Colonic mucosa (tissue), 4 donors: ENCODE measurements at regions not wholly inside any gene's neighbourhood (a gene's known extent, or its start where the extent isn't known, plus 50 kb on each side); places are given as distances from the start of the nearest gene placed in this dataset.
A peak's percentile ranks its signal among the peaks of the same experiment; 100 is the strongest.

Experiments used
- DNase-seq: peaks from one replicate; pipeline ENCODE4 v3.0.0-alpha.2; 2020
- H3K27ac ChIP-seq: fragments of 200-600 bp; one replicate; pipeline ENCODE4 v1.8.0; 2021
- H3K27me3 ChIP-seq: fragments of 200-600 bp; one replicate; pipeline ENCODE4 v1.8.0; 2021
- H3K36me3 ChIP-seq: fragments of 200-600 bp; one replicate; pipeline ENCODE4 v1.8.0; 2021
- H3K4me1 ChIP-seq: fragments of 200-600 bp; one replicate; pipeline ENCODE4 v1.8.0; 2021; ENCODE audit warnings: mild to moderate bottlenecking
- H3K4me3 ChIP-seq: fragments of 200-600 bp; one replicate; pipeline ENCODE4 v1.8.0; 2021
- H3K9ac ChIP-seq, 2 donors: one replicate each; pipeline ENCODE4 v1.7.0; 2013; ENCODE audit warnings: control low read depth in 2 of 2, low read depth in 2 of 2, low read length in 2 of 2
- H3K9me3 ChIP-seq: fragments of 200-600 bp; one replicate; pipeline ENCODE4 v1.8.0; 2021
- intact Hi-C: fragments of 100-400 bp; cut with DNase I; formaldehyde crosslinking; loops from one replicate; pipeline ENCODE4 v1.14.1; 2022
- TF ChIP-seq, protein P1 (sequence below): fragments of 200-600 bp; IDR thresholded peaks from one replicate; pipeline ENCODE4 v1.8.0; 2022; ENCODE audit warnings: antibody characterized with exemption, mild to moderate bottlenecking
- donor health status: healthy.
- donor health status: DM: no; HTN: no; CAD: no.
- donor health status: DM: no; HTN: no; CAD: no.

DNA sequence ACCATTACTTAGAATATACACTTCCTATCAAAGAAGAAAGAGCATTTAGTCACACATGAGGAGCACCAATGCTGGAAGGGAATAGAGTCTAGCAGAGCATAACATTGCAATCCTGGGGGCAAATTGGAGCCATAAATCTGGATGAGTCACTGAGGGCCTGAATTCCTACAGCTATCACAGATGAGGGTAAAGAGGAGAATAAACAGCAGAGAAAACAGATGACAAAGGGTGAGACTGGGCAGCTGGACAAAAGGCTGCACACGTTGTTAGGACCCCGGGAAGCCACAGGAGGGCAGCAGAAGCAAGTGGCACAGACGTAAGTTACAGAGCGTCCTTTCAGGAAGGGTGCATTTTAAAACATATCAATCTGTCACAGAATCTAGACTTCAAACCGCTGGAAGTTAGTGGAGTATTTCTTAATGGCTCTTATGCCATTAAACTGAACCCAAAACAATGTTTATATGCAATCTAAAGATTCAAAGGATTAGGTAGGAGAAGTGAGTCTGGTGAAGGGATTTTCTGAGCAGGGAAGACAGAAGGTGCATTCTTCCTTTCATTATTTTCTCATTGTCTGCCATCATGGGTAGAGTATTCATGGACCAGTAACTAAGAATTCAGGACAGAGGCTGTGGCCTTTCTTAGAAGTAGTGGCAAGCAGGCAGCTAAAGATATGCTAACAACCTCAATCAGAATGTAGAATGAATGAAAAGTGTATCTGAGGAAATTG, 159.8 kb upstream of the DAAM1 start:
- Histone ChIP-seq H3K4me3 (no peak overlapping the region), H3K27ac (no peak overlapping the region), H3K9me3 (no peaks in the 10 kb centered on the region), H3K27me3 (no peaks in the 10 kb centered on the region), H3K9ac (no peak overlapping the region), H3K4me1 (no peaks in the 10 kb centered on the region), H3K36me3 (no peaks in the 10 kb centered on the region)
- intact Hi-C loops, result loop anchor here (5.0 to 10.0 kb wide), 3 partner anchors 94 to 524 kb away; no protein-coding TSS in a partner anchor
- peak; percentile 66 for DNase-seq
- TF ChIP-seq, protein P1, sequence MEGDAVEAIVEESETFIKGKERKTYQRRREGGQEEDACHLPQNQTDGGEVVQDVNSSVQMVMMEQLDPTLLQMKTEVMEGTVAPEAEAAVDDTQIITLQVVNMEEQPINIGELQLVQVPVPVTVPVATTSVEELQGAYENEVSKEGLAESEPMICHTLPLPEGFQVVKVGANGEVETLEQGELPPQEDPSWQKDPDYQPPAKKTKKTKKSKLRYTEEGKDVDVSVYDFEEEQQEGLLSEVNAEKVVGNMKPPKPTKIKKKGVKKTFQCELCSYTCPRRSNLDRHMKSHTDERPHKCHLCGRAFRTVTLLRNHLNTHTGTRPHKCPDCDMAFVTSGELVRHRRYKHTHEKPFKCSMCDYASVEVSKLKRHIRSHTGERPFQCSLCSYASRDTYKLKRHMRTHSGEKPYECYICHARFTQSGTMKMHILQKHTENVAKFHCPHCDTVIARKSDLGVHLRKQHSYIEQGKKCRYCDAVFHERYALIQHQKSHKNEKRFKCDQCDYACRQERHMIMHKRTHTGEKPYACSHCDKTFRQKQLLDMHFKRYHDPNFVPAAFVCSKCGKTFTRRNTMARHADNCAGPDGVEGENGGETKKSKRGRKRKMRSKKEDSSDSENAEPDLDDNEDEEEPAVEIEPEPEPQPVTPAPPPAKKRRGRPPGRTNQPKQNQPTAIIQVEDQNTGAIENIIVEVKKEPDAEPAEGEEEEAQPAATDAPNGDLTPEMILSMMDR, result peak; percentile 70

DNA sequence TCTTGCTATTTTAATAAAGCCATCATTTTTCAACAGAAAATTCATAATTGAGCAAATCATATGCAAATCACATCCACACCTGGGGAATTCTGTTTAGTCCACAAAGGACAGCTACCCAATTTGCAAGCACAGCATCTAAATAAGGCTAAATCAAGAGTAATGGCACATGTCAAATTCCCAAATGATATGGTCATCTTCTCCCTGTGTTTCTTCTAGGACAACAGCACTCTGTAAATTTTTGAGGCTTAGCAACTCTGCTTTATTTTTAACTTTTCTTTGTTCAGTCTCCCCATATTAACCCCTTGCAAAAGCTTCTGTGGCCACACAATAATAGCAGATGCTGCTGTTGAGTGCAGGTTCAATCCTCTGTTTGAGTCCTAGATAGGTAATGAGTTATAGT, 155.6 kb upstream of the DAAM1 start:
- no peaks in the 10 kb centered on the region for H3K36me3 ChIP-seq
- TF ChIP-seq, protein P1, result no peak
- no peak overlapping the region for H3K4me3 ChIP-seq
- no peak overlapping the region for H3K9ac ChIP-seq
- H3K9me3 ChIP-seq, result no peaks in the 10 kb centered on the region
- DNase-seq, result no peak
- no peaks in the 10 kb centered on the region for H3K4me1 ChIP-seq
- no peak overlapping the region for H3K27ac ChIP-seq
- H3K27me3 ChIP-seq, result no peaks in the 10 kb centered on the region
- intact Hi-C loops, result no loop called here

DNA sequence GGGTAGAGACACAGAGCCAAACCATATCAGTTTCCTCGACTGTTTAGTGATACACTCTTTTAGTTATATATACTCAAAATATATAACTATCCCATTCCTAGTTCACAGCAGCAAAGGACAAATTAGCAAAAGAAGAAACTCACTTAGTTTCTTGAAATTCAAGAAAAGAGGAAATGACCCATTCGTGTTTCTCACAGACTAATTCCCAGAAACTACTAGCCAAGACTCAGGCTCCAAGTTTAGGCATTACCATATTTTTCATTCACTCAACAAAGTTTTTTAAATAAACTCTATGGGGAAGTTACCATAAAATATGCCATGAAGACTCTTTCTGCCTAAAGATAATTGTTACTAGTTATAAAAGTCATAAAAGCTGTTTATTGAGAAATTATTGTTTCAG, 152.3 kb upstream of the DAAM1 start:
- no peaks in the 10 kb centered on the region for H3K27me3 ChIP-seq
- H3K9ac ChIP-seq, result no peak overlapping the region
- no peak overlapping the region for H3K4me3 ChIP-seq
- DNase-seq, result no peak
- no peaks in the 10 kb centered on the region for H3K9me3 ChIP-seq
- H3K27ac ChIP-seq, result no peak overlapping the region
- no peaks in the 10 kb centered on the region for H3K36me3 ChIP-seq
- intact Hi-C loops, result no loop called here
- H3K4me1 ChIP-seq, result no peaks in the 10 kb centered on the region
- TF ChIP-seq, protein P1, result no peak

DNA sequence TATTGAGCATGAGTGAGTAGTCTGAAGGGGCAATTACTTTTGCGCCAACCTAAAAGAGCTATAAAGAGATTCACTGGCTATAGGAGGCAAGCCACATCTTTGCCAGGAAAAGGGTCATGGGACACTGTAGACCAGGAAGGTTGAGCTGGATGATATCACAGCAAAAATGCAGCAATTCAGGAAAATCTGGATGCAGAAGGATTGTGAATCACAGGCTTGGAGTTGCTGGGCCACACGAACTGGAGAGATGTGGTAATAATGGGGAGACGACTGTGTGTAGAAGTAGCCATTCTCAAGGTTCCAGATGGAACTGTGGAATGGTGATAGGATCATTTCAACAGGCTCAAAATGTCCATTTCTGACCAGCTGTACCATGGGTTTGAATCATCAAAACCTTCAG, 151.4 kb upstream of the DAAM1 start:
- Histone ChIP-seq H3K4me3 (no peak overlapping the region), H3K4me1 (no peaks in the 10 kb centered on the region), H3K36me3 (no peaks in the 10 kb centered on the region), H3K9ac (no peak overlapping the region), H3K9me3 (no peaks in the 10 kb centered on the region), H3K27me3 (no peaks in the 10 kb centered on the region), H3K27ac (no peak overlapping the region)
- TF ChIP-seq, protein P1, result no peak
- intact Hi-C loops, result no loop called here
- no peak for DNase-seq

DNA sequence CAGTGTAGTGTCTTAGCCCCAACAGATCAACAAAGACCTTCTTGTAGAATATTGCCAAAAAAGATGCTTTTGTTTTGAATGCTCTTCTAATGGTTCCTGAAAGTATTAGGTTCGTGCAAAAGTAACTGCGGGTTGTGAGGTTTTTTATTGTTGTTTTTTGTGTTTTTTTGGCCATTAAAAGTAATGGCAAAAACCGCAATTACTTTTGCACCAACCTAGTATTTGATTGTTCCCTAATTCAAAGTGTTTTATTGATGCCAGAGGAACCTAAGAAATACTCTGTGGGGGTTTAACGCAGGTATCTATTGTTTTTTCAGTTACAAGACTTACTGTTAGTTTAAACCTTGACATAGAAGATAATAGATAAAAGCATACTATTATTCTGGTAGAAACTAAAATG, 150.8 kb upstream of the DAAM1 start:
- H3K9me3 ChIP-seq, result no peaks in the 10 kb centered on the region
- no peaks in the 10 kb centered on the region for H3K27me3 ChIP-seq
- DNase-seq, result no peak
- no peaks in the 10 kb centered on the region for H3K4me1 ChIP-seq
- TF ChIP-seq, protein P1, result no peak
- H3K27ac ChIP-seq, result no peak overlapping the region
- no peak overlapping the region for H3K4me3 ChIP-seq
- intact Hi-C loops, result no loop called here
- H3K36me3 ChIP-seq, result no peaks in the 10 kb centered on the region
- no peak overlapping the region for H3K9ac ChIP-seq
